ENCODE measurements at regions not wholly inside any gene's neighbourhood (a gene's known extent, or its start where the extent isn't known, plus 50 kb on each side); places are given as distances from the start of the nearest gene placed in this dataset.
"Not testable (repeated sequence)": the region's sequence is repeated elsewhere in the genome, so short reads cannot be mapped to it uniquely, and the experiment has no call there.

GRCh38 chr7:10460474-10460873, 513.2 kb upstream of the PHF14 start:
- no peak for TF ChIP-seq ZFX (IDR thresholded peaks at IDR 0.05; ENCODE audit: borderline replicate concordance)
- TF ChIP-seq CTCF (IDR thresholded peaks at IDR 0.05) = no peak
- H3K27ac ChIP-seq = no peak overlapping the region

DNA sequence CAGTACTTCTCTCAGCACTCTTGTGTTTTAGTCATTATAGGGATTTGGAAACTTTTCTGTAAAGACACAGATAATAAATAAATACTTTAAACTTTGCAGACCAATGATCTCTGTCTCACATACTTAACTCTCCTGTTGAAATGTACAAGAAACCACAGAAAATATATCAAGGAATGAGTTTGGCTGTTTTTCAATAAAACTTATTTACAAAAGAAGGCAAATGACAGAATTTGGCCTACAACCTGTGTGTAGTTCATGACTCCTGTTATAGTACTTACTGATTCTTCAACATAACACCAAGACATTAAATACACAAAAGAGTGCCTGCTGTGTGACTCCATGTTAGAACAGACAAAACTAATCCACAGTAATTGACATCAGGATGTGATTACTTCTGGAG, 510.0 kb upstream of the PHF14 start:
- no peak overlapping the region for H3K27ac ChIP-seq

GRCh38 chr7:10465536-10465935, 508.1 kb upstream of the PHF14 start:
- H3K27ac ChIP-seq = not testable (repeated sequence)

More for the DNA sequence above, 510.0 kb upstream of the PHF14 start:
- TF ChIP-seq ZFX (IDR thresholded peaks at IDR 0.05; ENCODE audit: borderline replicate concordance) (no peak), CTCF (IDR thresholded peaks at IDR 0.05) (no peak)

DNA sequence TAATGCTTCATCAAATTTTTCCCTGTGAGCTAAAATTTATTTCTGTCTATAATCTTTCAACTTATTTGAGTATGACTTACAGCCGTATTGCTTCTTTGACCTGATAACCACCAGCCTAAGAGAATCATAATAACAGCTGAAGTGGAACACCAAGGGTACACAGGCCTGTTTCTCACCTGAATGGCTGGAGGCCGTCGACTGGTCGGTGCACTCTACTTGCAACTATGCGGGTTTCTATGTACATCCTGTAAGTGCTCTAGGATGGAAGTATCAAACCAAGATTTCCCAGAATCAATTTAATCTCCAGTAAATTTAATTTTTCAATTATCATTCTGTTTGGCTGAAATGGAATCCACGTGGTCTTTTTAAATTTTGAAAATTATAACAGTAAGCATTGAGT, 504.8 kb upstream of the PHF14 start:
- TF ChIP-seq ZFX (IDR thresholded peaks at IDR 0.05; ENCODE audit: borderline replicate concordance) (no peak), CTCF (IDR thresholded peaks at IDR 0.05) (no peak)
- H3K27ac ChIP-seq = no peak overlapping the region

- TF ChIP-seq ZFX (IDR thresholded peaks at IDR 0.05; ENCODE audit: borderline replicate concordance) = no peak
- no peak for TF ChIP-seq CTCF (IDR thresholded peaks at IDR 0.05)
- H3K27ac ChIP-seq = no peak overlapping the region
Observed at GRCh38 chr7:10469476-10469875, 504.2 kb upstream of the PHF14 start.

DNA sequence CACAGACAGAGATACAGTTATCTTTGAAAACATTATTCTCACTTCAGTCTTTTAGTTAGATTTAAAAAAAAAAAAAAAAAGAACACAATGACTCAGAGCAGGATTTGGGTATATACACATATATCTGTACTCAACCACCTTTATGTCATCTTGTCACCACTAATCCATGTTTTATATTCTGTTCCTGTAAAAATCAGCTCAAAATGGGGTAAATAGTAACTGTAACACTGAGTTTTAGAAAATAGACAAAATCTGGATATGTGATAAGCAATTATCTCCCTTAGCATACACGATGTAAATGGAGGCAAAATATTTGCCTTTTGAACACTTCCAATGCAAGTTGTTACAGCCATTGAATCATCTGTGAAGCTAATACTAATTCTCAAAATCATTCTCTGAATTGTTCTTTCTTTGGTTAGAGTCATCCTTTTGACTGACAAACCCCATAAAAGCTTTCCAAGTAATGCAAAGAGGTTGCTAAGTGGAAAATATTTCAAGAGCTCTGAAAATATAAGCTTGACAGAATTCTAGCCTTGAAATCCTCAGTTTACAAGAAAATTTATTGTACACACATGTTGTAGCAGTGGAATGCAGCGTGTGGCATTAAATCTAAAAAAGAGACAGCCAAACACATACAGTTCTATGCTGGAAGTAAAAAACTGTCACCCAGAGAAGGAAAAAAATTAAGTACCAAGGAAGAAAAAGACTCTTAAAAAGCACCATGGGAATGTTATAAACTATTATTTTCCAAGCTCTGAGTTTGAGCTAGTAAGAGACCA, 502.2 kb upstream of the PHF14 start:
- H3K27ac ChIP-seq = no peak overlapping the region
- TF ChIP-seq CTCF (IDR thresholded peaks at IDR 0.05) (no peak), ZFX (IDR thresholded peaks at IDR 0.05; ENCODE audit: borderline replicate concordance) (no peak)

DNA sequence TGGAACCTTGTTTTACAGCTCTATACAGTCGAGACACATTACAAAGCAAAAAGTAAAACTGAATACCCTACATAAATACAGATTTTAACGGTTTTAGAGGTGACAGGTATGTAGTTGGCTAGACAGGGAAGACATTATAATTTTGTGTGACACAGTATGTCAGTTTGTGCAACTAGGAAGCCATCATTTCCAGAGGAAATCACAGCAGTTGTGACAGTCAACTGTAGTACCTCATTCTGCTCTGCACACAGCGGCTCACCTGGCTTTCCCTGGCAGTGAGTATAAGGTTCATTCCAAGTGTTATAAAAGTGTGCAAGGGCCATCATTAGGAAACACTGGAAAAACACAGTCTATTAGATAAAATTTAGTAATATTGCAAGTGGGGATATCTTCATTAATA, 501.6 kb upstream of the PHF14 start:
- TF ChIP-seq ZFX (IDR thresholded peaks at IDR 0.05; ENCODE audit: borderline replicate concordance) (no peak), CTCF (IDR thresholded peaks at IDR 0.05) (no peak)
- no peak overlapping the region for H3K27ac ChIP-seq

DNA sequence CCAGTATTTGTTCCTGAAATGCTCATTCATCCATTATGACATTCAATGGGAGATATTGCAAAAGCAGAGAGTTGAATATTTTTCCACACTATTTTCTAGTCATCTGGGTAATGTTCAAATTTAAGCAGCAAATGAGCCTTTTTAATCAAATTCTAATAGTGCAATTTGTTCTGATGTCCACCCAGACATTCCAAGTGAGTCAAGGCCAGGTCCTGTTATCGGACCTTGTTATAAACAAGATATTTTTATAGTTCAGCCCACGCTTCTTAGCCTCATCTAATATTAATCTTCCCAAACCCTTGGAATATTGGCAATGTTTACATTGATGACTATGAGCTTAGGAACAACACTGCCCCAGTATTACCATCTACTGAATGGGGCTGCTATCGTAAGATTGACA, 500.1 kb upstream of the PHF14 start:
- TF ChIP-seq ZFX (IDR thresholded peaks at IDR 0.05; ENCODE audit: borderline replicate concordance) (no peak), CTCF (IDR thresholded peaks at IDR 0.05) (no peak)
- no peak overlapping the region for H3K27ac ChIP-seq
